EH (cell line): ENCODE measurements at regions not wholly inside any gene's neighbourhood (a gene's known extent, or its start where the extent isn't known, plus 50 kb on each side); places are given as distances from the start of the nearest gene placed in this dataset.

ENCODE experiments used
- DNase-seq: peaks from one replicate; pipeline ENCODE4 v3.0.0-alpha.2; 2015; ENCODE audit warnings: low read depth

DNA sequence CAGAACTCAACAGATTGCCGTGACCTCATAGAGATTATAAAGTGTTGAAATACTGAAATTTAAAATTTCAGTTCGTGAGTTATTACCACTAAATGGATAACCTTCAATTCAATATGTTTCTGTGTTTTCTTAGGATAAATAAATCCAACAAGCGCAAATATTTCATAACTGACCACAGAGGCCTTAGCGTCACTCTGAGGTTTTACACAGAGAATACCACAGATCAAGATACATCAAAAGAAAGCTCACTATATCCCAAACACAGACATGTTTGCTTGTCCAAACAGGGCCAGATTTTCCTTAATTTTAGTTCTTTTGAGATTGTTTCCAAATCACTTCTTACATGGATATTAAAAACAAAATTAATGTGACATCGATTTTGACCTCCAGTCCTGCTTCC is 235.8 kb downstream of the EFNB2 start:
- DNase-seq, result no peak

- no peak for DNase-seq
Observed at GRCh38 chr13:106297283-106297682, 238.2 kb downstream of the EFNB2 start.

DNA sequence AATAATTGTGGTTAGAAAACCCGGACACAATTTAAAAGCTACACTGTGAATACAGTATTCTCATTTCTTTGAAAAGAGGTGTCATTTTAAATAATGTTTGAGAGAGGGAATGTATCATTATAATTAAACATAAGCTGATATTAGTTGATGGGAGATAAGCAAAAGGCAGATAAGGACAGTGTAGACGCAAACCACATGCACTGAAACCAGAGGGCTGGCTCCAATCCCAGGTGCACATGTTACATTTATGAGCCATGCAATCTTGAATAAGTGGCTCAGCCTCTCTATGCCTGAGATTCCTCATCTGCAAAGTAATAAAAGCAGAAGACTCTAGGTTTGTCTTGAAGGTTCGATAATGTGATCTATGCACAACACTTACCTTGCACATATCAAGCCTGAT is 238.7 kb downstream of the EFNB2 start:
- DNase-seq, result peak; percentile 6

DNA sequence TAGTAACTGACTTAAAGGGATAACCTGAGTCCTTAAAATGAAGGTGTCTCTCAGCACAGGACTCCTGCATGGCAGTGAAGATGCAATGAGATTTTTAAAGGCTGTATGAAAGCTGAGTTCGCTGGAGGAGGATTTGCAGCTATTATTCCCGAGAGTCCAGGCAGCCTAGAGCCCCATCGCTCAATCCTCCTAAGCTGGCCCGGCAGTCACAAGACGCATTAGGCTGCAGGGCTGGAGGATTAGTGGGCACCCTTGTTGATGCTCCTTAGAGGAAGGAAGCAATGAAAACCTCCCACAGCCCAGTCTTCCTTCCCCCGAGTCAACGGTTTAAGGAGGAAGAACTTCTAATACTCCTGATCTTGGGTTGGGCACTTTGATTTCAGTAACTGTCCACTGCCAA is 239.5 kb downstream of the EFNB2 start:
- DNase-seq, result no peak

DNA sequence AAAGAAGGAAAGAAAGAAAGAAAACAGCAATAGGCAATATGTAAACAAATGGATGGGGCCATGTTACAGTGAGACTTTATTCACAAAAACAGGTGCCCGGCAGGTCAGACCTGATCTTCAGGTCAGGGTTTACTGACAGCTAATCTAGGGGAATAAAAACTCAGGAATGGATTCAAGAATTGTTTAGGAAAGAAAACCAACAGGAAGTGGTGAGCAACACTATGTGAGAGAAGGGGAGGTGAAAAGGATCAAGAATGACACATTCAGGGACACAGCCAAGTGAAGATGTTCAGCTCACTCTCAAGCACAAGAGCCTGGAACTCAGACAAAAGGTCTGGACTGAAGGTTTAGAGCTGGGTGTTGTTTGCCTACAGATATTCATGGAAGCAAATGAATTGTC is 244.5 kb downstream of the EFNB2 start:
- DNase-seq, result peak; percentile 79

GRCh38 chr13:106287351-106287750 is 248.1 kb downstream of the EFNB2 start:
- DNase-seq, result no peak

- DNase-seq, result peak; percentile 52
Observed at GRCh38 chr13:106286811-106287210, 248.7 kb downstream of the EFNB2 start.

DNA sequence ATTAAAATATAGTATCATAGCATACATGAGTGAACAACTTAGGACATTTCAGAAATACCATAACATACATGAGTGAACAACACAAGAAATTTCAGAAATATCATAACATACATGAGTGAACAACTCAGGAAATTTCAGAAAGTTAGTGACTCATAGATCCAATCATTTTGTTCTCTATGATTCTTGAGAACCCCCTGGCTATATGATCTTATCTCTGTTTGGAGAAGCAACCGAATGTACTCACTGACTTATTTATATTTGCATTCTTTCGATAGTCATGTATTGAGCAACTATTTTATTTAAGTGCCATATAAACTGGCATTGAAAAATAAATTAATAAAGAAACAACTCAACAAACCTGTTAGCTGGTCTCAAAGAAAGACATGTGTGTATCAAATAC is 251.1 kb downstream of the EFNB2 start:
- DNase-seq, result peak; percentile 77

DNA sequence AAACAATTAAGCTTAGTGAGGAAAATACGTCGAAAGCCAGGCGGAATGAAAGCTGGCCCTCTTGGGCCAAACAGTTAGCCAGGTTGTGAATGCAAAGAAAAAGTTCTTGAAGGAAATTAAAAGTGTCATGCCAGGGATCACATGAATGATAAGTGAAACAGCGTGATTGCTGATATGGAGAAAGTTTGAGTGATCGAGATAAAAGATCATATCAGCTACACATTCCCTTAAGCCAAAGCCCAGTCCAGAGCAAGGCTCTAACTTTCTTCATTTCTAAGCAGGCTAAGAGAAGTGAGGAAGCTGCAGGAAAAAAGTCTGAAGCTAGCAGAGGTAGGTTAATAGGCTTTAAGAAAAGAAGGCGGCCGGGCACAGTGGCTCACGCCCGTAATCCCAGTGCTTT is 254.0 kb downstream of the EFNB2 start:
- no peak for DNase-seq

GRCh38 chr13:106277484-106278154 is 257.8 kb downstream of the EFNB2 start:
- no peak for DNase-seq

- DNase-seq, result peak; percentile 7
Observed at GRCh38 chr13:106276876-106277275, 258.6 kb downstream of the EFNB2 start.

GRCh38 chr13:106275446-106276032 is 259.9 kb downstream of the EFNB2 start:
- DNase-seq, result no peak

DNA sequence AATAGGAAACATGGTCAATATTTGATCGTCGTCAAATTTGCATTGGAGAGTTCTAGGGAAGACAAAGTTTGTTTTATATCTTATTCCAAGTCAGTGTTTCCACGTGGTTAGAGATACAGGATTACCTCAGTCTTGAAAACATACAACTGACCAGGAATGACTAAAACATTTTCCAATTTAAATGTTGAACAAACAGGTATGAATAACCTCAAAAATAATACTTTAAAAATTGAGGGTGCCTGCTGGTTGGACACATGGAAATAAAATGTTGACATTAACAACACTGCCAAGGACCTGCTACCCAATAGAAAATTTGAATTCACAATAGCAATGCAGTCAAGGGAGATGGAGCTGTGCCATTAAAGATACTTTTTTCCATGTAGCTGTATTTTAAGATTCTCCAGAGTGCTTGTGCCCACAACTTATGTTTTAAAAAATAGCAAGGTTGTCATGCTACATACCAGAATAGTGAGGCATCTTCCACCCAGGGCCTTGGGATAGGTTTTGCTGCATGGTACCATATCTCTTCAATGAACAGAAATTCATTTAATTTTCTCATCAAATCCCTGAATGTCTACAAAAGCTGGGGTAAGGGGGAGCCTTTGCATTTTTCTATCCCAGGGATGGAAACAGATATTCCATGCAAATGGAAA is 260.8 kb downstream of the EFNB2 start:
- peak; percentile 46 for DNase-seq

GRCh38 chr13:106263801-106264200 is 271.7 kb downstream of the EFNB2 start:
- no peak for DNase-seq

- no peak for DNase-seq
Observed at GRCh38 chr13:106262886-106263285, 272.6 kb downstream of the EFNB2 start.

- DNase-seq, result no peak
Observed at GRCh38 chr13:106261450-106261849, 274.0 kb downstream of the EFNB2 start.

- DNase-seq, result no peak
Observed at GRCh38 chr13:106260352-106260751, 275.1 kb downstream of the EFNB2 start.

DNA sequence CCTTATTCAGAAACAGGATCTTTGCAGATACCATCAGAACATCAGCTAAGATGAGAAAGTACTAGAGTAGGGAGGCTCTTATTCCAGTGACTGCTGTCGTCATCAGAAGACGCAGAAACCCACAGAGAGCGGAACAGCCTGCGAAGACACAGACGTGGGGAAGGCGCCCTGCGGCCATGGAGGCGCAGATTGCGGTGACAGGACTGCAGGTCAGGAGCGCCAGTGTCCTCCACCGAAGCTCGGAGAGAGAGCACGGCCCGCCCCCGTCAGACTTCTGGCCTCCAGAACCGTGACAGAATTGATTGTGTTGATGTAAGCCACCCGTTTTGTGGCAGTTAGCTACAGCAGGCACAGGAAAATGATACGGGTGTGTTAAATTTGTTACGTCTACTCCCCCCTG is 275.5 kb downstream of the EFNB2 start:
- no peak for DNase-seq

DNA sequence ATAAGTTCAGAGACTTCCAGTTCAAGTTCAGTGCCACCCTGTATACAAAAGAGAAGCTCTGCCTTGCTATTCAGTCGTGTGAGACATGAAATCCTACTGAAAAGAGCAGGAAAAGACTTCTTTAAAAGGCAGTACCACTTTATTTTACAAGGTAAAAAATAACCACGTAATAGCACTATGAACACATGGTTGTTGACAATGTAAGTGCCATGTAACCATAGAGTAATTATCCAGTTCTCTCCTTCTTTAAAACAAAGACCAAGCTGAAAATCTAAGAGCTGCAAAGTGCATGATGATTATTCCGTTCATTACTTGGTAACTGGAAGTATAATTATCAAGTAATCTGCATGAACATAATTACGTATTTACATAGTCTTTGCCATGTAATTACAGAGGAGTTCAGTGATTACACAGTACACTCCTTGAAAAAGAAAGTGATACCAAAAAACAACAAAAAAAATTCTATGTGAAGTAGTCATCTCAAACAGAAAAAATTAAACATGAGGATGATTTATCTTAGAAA is 288.7 kb downstream of the EFNB2 start:
- DNase-seq, result no peak

DNA sequence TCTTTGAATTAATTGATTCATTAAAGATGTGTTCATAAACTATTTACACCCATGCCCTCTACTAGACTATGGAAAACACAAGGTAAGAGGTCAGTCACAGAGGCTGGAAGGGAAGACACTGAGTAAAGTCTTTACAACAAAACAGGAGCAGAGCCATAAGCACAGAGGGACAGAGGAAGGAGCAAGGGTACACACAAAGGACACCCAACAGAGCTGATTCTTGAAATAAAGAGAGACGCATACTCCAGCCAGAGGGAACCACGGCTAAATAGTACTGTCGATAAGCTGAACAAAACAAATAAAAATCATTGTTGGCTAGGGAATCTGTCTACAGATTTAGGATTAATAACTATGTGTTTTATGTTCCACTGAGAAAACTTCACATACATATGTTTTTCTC is 289.2 kb downstream of the EFNB2 start:
- no peak for DNase-seq

DNA sequence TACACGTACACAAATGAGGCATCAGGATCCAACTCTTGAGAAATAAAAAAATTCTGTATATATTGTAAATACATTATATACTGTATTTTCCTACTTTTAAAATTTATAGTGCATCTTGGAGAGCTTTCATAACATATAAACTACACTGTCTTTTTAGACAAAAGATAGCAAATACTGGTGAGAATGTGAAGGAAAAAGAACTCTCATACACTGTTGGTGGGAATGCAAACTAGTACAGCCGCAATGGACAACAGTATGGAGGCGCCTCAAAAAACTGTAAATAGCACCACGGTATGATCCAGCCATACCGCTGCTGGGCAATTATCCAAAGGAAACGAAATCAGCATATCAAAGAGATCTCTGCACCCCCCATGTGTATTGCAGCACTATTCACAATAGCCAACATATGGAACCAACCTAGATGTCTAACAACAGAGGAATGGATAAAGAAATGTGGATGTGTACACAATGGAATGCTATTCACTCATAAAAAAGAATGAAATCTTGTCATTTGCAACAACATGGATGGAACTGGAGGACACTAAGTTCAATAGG is 292.4 kb downstream of the EFNB2 start:
- DNase-seq, result peak; percentile 24

DNA sequence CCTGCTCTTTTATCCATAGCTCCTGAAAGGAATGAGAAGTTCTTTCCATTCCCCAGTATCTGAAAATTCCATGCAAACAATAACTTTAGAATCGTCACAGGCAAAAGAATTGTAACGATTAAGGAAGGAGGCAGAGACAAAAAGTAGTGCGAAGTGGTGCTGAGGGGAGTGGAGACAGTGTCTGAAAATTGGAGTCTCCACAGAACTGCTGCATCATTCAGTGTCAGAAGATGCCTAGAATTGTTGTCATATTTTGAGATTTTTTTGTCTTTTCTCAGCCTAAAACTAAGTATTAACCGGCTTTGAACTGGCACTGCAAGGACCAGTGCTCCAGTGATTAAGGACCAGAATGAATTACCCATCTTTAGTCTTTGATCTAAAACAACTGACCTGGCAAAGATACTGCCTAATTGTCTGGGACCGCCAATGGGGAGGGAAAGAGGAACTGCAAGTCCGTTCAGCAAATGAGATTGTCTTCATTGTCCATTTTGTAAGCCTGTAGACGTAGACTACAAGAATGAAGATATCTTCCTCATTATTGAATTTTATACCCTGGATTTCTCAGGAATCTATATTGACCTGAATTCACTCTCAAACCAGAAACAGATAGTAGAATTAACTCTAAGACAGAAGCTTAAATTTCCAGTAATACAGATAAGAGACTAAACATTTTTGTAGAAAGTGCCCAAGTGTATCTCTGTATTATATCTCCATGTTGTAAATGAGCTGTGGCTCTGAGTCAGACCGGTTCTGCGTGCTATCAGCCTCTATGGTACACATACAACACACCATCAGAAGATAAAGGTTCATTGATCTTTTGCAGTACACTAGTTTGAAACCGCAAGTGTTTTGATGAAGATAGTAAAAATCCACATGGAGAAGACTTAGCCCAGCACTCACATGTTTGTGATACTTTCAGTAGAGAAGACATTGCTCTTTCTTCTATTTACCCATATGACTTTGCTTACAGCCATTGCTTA is 293.2 kb downstream of the EFNB2 start:
- peak; percentile 50 for DNase-seq
